OCI-LY3 (cell line): ENCODE measurements at regions not wholly inside any gene's neighbourhood (a gene's known extent, or its start where the extent isn't known, plus 50 kb on each side); places are given as distances from the start of the nearest gene placed in this dataset.

Experiments used
- H2AFZ ChIP-seq: fragments of 200-600, 300-600 bp; shearing (Covaris generic); 2 replicates; pipeline ENCODE4 v1.6.0; 2014; ENCODE audit warnings: antibody characterized with exemption, low read depth, low read length
- H3K27ac ChIP-seq: fragments of 200-600, 300-600 bp; sonication (generic); 2 replicates; pipeline ENCODE4 v1.5.1; 2014; ENCODE audit warnings: mild to moderate bottlenecking, low read length, moderate library complexity, mixed read lengths
- H3K27me3 ChIP-seq: fragments of 200-600, 300-600 bp; sonication (generic); 2 replicates; pipeline ENCODE4 v1.6.1; 2014; ENCODE audit warnings: low read depth, low read length, mixed read lengths
- H3K36me3 ChIP-seq: fragments of 200-600, 300-600 bp; sonication (generic); replicated peaks from 2 replicates; pipeline ENCODE3; 2014; ENCODE audit warnings: low read depth, low read length, mixed read lengths
- H3K4me1 ChIP-seq: fragments of 300-600, 200-600 bp; sonication (generic); 2 replicates; pipeline ENCODE4 v1.6.1; 2014; ENCODE audit warnings: low read length, mixed read lengths
- H3K4me2 ChIP-seq: fragments of 200-600, 300-600 bp; sonication (generic); 2 replicates; pipeline ENCODE4 v1.6.1; 2014; ENCODE audit warnings: low read length, mixed read lengths
- H3K4me3 ChIP-seq: fragments of 300-600, 200-600 bp; sonication (generic); 2 replicates; pipeline ENCODE4 v1.5.1; 2014; ENCODE audit warnings: antibody characterized with exemption, mild to moderate bottlenecking, low read length, moderate library complexity
- H3K79me2 ChIP-seq: fragments of 300-600, 200-600 bp; shearing (Covaris generic); 2 replicates; pipeline ENCODE4 v1.6.1; 2014; ENCODE audit warnings: mild to moderate bottlenecking, low read length, mixed read lengths
- H3K9ac ChIP-seq: fragments of 300-600, 200-600 bp; shearing (Covaris generic); 2 replicates; pipeline ENCODE4 v1.6.0; 2014; ENCODE audit warnings: mild to moderate bottlenecking, low read length, moderate library complexity
- H3K9me3 ChIP-seq: fragments of 200-600, 300-600 bp; shearing (Covaris generic); 2 replicates; pipeline ENCODE4 v1.6.1; 2014; ENCODE audit warnings: low read length, mixed read lengths; ENCODE audit not compliant: insufficient read depth
- H4K20me1 ChIP-seq: fragments of 200-600, 300-600 bp; sonication (generic); 2 replicates; pipeline ENCODE4 v1.6.1; 2016; ENCODE audit warnings: low read length, mixed read lengths; ENCODE audit not compliant: insufficient read depth
- EZH2phosphoT487 ChIP-seq: fragments of 200-600 bp; shearing (Covaris generic); IDR thresholded peaks from 2 replicates; pipeline ENCODE4 v1.6.1; 2018; ENCODE audit warnings: antibody characterized with exemption, mixed run types, low read depth
- TF ChIP-seq, protein P1 (sequence below): fragments of 200-600, 300-600 bp; sonication (generic); IDR thresholded peaks from 2 replicates; pipeline ENCODE4 v1.5.1; 2014; ENCODE audit warnings: antibody characterized with exemption, low read length, low read depth

GRCh38 chr2:88844960-88845359 is 153.5 kb downstream of the RPIA start:
- H3K79me2 ChIP-seq = no peaks in the 10 kb centered on the region
- no peak overlapping the region for H3K9ac ChIP-seq
- no peaks in the 10 kb centered on the region for H3K27me3 ChIP-seq
- H3K4me1 ChIP-seq = no peaks in the 10 kb centered on the region
- H3K9me3 ChIP-seq = peaks cover 15% of the 10 kb centered on the region; the same call in 1 of the 2 replicates
- no peak overlapping the region for H3K4me3 ChIP-seq
- no peak overlapping the region for H2AFZ ChIP-seq
- H3K27ac ChIP-seq = no peak overlapping the region
- H4K20me1 ChIP-seq = no peaks in the 10 kb centered on the region
- TF ChIP-seq EZH2phosphoT487 = no peak
- TF ChIP-seq, protein P1, sequence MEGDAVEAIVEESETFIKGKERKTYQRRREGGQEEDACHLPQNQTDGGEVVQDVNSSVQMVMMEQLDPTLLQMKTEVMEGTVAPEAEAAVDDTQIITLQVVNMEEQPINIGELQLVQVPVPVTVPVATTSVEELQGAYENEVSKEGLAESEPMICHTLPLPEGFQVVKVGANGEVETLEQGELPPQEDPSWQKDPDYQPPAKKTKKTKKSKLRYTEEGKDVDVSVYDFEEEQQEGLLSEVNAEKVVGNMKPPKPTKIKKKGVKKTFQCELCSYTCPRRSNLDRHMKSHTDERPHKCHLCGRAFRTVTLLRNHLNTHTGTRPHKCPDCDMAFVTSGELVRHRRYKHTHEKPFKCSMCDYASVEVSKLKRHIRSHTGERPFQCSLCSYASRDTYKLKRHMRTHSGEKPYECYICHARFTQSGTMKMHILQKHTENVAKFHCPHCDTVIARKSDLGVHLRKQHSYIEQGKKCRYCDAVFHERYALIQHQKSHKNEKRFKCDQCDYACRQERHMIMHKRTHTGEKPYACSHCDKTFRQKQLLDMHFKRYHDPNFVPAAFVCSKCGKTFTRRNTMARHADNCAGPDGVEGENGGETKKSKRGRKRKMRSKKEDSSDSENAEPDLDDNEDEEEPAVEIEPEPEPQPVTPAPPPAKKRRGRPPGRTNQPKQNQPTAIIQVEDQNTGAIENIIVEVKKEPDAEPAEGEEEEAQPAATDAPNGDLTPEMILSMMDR = no peak
- no peak overlapping the region for H3K4me2 ChIP-seq
- no peaks in the 10 kb centered on the region for H3K36me3 ChIP-seq

- Histone ChIP-seq H3K4me2 (no peak overlapping the region), H3K9ac (no peak overlapping the region), H3K79me2 (no peaks in the 10 kb centered on the region), H3K4me3 (no peak overlapping the region), H3K27ac (no peak overlapping the region), H4K20me1 (no peaks in the 10 kb centered on the region), H3K27me3 (no peaks in the 10 kb centered on the region), H3K9me3 (peaks cover 15% of the 10 kb centered on the region; the same call in 1 of the 2 replicates), H3K36me3 (no peaks in the 10 kb centered on the region), H2AFZ (no peak overlapping the region), H3K4me1 (no peaks in the 10 kb centered on the region)
- TF ChIP-seq, protein P1 = no peak
- TF ChIP-seq EZH2phosphoT487 = no peak
These were observed 154.5 kb downstream of the RPIA start for GRCh38 chr2:88845772-88846661.

DNA sequence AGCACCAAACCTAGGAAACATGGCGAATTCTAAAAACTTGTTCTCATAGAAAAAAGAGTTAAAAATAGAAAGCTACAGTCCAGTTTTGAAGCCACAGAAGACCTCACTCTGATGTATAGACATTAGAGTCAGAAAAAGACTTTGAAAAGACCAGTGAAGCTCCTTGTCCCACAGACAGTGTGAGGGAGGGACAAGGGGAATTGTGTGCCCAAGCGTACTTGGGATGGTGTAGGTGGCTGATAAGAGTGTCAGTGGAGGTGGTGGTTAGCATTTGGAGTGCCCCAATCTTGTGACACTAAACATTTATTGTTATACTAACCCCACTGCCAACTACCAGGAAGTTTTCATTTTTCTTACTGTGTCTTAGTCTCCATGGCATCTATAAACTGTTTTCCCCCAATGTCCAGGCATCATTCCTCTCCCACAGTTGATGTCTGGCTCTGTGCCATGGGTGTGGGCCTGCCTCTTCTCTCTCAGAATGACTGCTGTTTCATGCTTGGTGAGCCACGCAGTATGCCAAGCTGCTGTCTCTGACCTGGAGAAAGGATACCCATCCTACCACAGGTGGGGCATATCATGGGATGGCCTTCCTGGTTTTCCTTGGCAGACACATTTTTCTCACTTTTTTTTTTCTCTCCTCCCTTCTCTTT is 161.4 kb downstream of the RPIA start:
- Histone ChIP-seq H4K20me1 (no peaks in the 10 kb centered on the region), H3K4me3 (no peak overlapping the region), H3K4me1 (no peaks in the 10 kb centered on the region), H3K36me3 (no peaks in the 10 kb centered on the region), H3K4me2 (no peak overlapping the region), H3K27ac (no peak overlapping the region), H3K9ac (no peak overlapping the region), H3K27me3 (no peaks in the 10 kb centered on the region), H2AFZ (no peak overlapping the region), H3K79me2 (no peaks in the 10 kb centered on the region), H3K9me3 (peaks cover 18% of the 10 kb centered on the region; the same call in 1 of the 2 replicates)
- no peak for TF ChIP-seq EZH2phosphoT487
- TF ChIP-seq, protein P1 = no peak

DNA sequence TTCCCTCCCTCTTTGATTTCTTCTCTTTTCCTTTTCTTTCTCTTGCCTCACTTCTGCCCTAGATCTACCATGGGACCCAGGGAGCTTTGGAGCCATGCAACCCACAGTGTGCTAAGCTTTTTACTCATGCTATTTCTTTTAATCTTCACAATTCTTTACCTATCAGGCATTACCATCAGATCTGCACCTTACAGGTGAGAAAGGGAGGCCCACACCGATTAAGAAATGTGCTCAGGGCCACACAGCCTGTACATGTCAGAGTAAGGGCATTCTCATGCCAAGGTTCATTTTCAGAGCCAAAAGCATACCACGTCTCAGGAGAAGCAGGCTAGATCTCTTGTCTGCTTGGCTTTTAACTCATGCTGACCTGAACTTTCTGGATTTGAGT is 161.9 kb downstream of the RPIA start:
- TF ChIP-seq, protein P1 = no peak
- TF ChIP-seq EZH2phosphoT487 = no peak
- Histone ChIP-seq H3K79me2 (no peaks in the 10 kb centered on the region), H4K20me1 (no peaks in the 10 kb centered on the region), H3K9me3 (peaks cover 19% of the 10 kb centered on the region; the same call in 1 of the 2 replicates), H3K4me2 (no peak overlapping the region), H3K9ac (no peak overlapping the region), H2AFZ (no peak overlapping the region), H3K36me3 (no peaks in the 10 kb centered on the region), H3K27ac (no peak overlapping the region), H3K27me3 (no peaks in the 10 kb centered on the region), H3K4me1 (no peaks in the 10 kb centered on the region), H3K4me3 (no peak overlapping the region)
